ENCODE measurements at regions not wholly inside any gene's neighbourhood (a gene's known extent, or its start where the extent isn't known, plus 50 kb on each side); places are given as distances from the start of the nearest gene placed in this dataset.

- no peak overlapping the region for H2BK120ac ChIP-seq (replicated peaks; ENCODE audit: low read depth, low read length)
- FAIRE-seq (no peak), DNase-seq (ENCODE audit: low read depth in 1 of 2, low spot score in 2 of 2) (no peak)
- H3K4me1 ChIP-seq (replicated peaks in 1 of 4; ENCODE audit: control insufficient read depth in 3 of 4, insufficient read depth in 4 of 4, low read length in 3 of 4): no peaks in the 10 kb centered on the region
- H2AFZ ChIP-seq (ENCODE audit: low read length): no peak overlapping the region
- H3K14ac ChIP-seq (ENCODE audit: insufficient read length): no peak overlapping the region
- H2BK15ac ChIP-seq (ENCODE audit: low read length): no peak overlapping the region
- H3K4me2 ChIP-seq (ENCODE audit: insufficient read depth in 1 of 2, low read depth in 2 of 2, low read length in 2 of 2): no peak overlapping the region
- no peaks in the 10 kb centered on the region for H3K23me2 ChIP-seq (ENCODE audit: low read depth, low read length)
- H3K23ac ChIP-seq (ENCODE audit: insufficient read length): no peak overlapping the region
- no peaks in the 10 kb centered on the region for H3K79me1 ChIP-seq (ENCODE audit: low read depth, low read length)
- no peak overlapping the region for H4K91ac ChIP-seq (replicated peaks; ENCODE audit: insufficient read length, low read length)
- H3K36me3 ChIP-seq (ENCODE audit: control insufficient read depth in 2 of 4, insufficient read depth in 4 of 4, low read length in 3 of 4): no peaks in the 10 kb centered on the region
- H3K27me3 ChIP-seq (replicated peaks in 1 of 4; ENCODE audit: control insufficient read depth in 3 of 4, extremely low read depth in 1 of 4, insufficient read depth in 3 of 4, low read length in 3 of 4): no peaks in the 10 kb centered on the region
- H3K4me3 ChIP-seq (ENCODE audit: extremely low read depth in 1 of 4, insufficient read depth in 2 of 4, low read depth in 3 of 4, low read length in 4 of 4): no peak overlapping the region
- H4K5ac ChIP-seq (ENCODE audit: insufficient read length, low read depth, low read length): no peak overlapping the region
- H2AK5ac ChIP-seq (ENCODE audit: low read depth, low read length): no peak overlapping the region
- H2BK5ac ChIP-seq (ENCODE audit: low read depth, low read length): no peak overlapping the region
- H3K9me3 ChIP-seq (ENCODE audit: insufficient read depth in 2 of 2, low read depth in 1 of 2, low read length in 1 of 2): no peaks in the 10 kb centered on the region
- H3K27ac ChIP-seq (ENCODE audit: low read depth, low read length): no peak overlapping the region
- H2BK20ac ChIP-seq (ENCODE audit: low read length): no peak overlapping the region
- no peak overlapping the region for H4K8ac ChIP-seq (ENCODE audit: extremely low read depth, insufficient read depth, low read length)
- no peak overlapping the region for H3K4ac ChIP-seq (replicated peaks; ENCODE audit: insufficient read length, low read depth, low read length)
- WGBS, 2 experiments (ENCODE audit: extremely low coverage in 1 of 2, insufficient coverage in 1 of 2, insufficient read length in 1 of 2, insufficient replicate concordance in 2 of 2, low coverage in 1 of 2, low lambda C conversion rate in 2 of 2, missing lambda C conversion rate in 1 of 2): 57% methylated on average over 1 of the region's 1 CpG; no CpG with 5 or more reads in 1 of the 2 experiments
- H3K56ac ChIP-seq (replicated peaks; ENCODE audit: insufficient read length, low read depth, low read length): no peak overlapping the region
- ChIA-PET CTCF (ENCODE audit: partially characterized antibody) (interaction anchor here (0.6 kb wide), 1 partner anchor 881 kb away, joined by 3 read pairs; no protein-coding TSS in a partner anchor), POLR2A (ENCODE audit: partially characterized antibody) (interaction anchor here (1.1 kb wide), 1 partner anchor 10 kb away, joined by 4 read pairs; no protein-coding TSS in a partner anchor)
- no peaks in the 10 kb centered on the region for H3K79me2 ChIP-seq (ENCODE audit: control insufficient read depth in 1 of 2, insufficient read depth in 2 of 2, low read length in 2 of 2)
- H4K20me1 ChIP-seq (replicated peaks in 1 of 2; ENCODE audit: control insufficient read depth in 1 of 2, insufficient read depth in 2 of 2, low read length in 2 of 2): no peaks in the 10 kb centered on the region
- H2BK12ac ChIP-seq (ENCODE audit: low read depth, low read length): no peak overlapping the region
- no peak overlapping the region for H3K9ac ChIP-seq (replicated peaks in 1 of 4; ENCODE audit: extremely low read depth in 1 of 4, low read depth in 3 of 4, low read length in 3 of 4)
- H3K18ac ChIP-seq (ENCODE audit: extremely low read depth, low read length): no peak overlapping the region
- no peak for TF ChIP-seq BCL11A (IDR thresholded peaks at IDR 0.05; ENCODE audit: low read depth in 2 of 2, low read length in 2 of 2)
- no peak for TF ChIP-seq KDM1A (IDR thresholded peaks at IDR 0.05; ENCODE audit: borderline replicate concordance, low read length)
- no peak for TF ChIP-seq CREB1 (IDR thresholded peaks at IDR 0.05)
- no peak for TF ChIP-seq EP300 (IDR thresholded peaks at IDR 0.05; ENCODE audit: borderline replicate concordance in 1 of 2, low read depth in 2 of 2, low read length in 2 of 2)
- TF ChIP-seq BACH1 (IDR thresholded peaks at IDR 0.05; ENCODE audit: low read length): no peak
Measured at GRCh38 chr4:82057990-82058544, 315.7 kb downstream of the HNRNPD start.

Measured in H1 (cell line).